PFSK-1 (cell line): ENCODE measurements at regions not wholly inside any gene's neighbourhood (a gene's known extent, or its start where the extent isn't known, plus 50 kb on each side); places are given as distances from the start of the nearest gene placed in this dataset.

Experiments used
- POLR2AphosphoS5 ChIP-seq: IDR thresholded peaks from 2 replicates; pipeline ENCODE4 v1.6.1; 2012; ENCODE audit warnings: low read depth, mild to moderate bottlenecking, control low read depth, low read length, moderate library complexity
- SIN3A ChIP-seq: IDR thresholded peaks from 2 replicates; pipeline ENCODE4 v1.6.1; 2012; ENCODE audit warnings: mild to moderate bottlenecking, low read length, moderate library complexity, borderline replicate concordance; ENCODE audit not compliant: insufficient read depth
- TAF1 ChIP-seq: IDR thresholded peaks from 2 replicates; pipeline ENCODE4 v1.6.1; 2012; ENCODE audit warnings: low read length, control low read depth, borderline replicate concordance; ENCODE audit not compliant: insufficient read depth
- TF ChIP-seq, protein P1 (sequence below), 2 experiments: IDR thresholded peaks; 2 replicates each; pipeline versions ENCODE4 v1.6.1 to v1.8.0; 2011 to 2012; ENCODE audit warnings: low read depth in 2 of 2, low read length in 2 of 2, control low read depth in 1 of 2, inconsistent platforms in 1 of 2, mild to moderate bottlenecking in 1 of 2, moderate library complexity in 1 of 2; ENCODE audit not compliant: insufficient read depth in 1 of 2

GRCh38 chr13:62296812-62297211, 881.2 kb upstream of the PCDH20 start:
- no peak for TF ChIP-seq POLR2AphosphoS5
- no peak for TF ChIP-seq TAF1
- TF ChIP-seq, protein P1, sequence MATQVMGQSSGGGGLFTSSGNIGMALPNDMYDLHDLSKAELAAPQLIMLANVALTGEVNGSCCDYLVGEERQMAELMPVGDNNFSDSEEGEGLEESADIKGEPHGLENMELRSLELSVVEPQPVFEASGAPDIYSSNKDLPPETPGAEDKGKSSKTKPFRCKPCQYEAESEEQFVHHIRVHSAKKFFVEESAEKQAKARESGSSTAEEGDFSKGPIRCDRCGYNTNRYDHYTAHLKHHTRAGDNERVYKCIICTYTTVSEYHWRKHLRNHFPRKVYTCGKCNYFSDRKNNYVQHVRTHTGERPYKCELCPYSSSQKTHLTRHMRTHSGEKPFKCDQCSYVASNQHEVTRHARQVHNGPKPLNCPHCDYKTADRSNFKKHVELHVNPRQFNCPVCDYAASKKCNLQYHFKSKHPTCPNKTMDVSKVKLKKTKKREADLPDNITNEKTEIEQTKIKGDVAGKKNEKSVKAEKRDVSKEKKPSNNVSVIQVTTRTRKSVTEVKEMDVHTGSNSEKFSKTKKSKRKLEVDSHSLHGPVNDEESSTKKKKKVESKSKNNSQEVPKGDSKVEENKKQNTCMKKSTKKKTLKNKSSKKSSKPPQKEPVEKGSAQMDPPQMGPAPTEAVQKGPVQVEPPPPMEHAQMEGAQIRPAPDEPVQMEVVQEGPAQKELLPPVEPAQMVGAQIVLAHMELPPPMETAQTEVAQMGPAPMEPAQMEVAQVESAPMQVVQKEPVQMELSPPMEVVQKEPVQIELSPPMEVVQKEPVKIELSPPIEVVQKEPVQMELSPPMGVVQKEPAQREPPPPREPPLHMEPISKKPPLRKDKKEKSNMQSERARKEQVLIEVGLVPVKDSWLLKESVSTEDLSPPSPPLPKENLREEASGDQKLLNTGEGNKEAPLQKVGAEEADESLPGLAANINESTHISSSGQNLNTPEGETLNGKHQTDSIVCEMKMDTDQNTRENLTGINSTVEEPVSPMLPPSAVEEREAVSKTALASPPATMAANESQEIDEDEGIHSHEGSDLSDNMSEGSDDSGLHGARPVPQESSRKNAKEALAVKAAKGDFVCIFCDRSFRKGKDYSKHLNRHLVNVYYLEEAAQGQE (IDR thresholded peaks at IDR 0.05; ENCODE audit: insufficient read depth in 1 of 2, low read depth in 2 of 2, low read length in 2 of 2) = no peak
- TF ChIP-seq SIN3A = no peak
